Endothelial cell of umbilical vein (primary cell): ENCODE measurements at regions not wholly inside any gene's neighbourhood (a gene's known extent, or its start where the extent isn't known, plus 50 kb on each side); places are given as distances from the start of the nearest gene placed in this dataset.

Experiments
- POLR2AphosphoS5 ChIP-seq: IDR thresholded peaks from 2 replicates; pipeline ENCODE4 v1.6.1; 2012; ENCODE audit warnings: low read depth, mild to moderate bottlenecking, control low read depth, low read length, moderate library complexity; ENCODE audit not compliant: insufficient read depth
- TF ChIP-seq, protein P1 (sequence below), 2 donors: IDR thresholded peaks; 1 replicate in 1 of 2; 2 replicates in 1 of 2; pipeline ENCODE4 v1.5.1; 2011; ENCODE audit warnings: low read length in 2 of 2, mild to moderate bottlenecking in 2 of 2, moderate library complexity in 2 of 2, control low read depth in 1 of 2, inconsistent platforms in 1 of 2, low read depth in 1 of 2; ENCODE audit not compliant: insufficient read depth in 1 of 2; ENCODE audit errors: extremely low read depth in 1 of 2

DNA sequence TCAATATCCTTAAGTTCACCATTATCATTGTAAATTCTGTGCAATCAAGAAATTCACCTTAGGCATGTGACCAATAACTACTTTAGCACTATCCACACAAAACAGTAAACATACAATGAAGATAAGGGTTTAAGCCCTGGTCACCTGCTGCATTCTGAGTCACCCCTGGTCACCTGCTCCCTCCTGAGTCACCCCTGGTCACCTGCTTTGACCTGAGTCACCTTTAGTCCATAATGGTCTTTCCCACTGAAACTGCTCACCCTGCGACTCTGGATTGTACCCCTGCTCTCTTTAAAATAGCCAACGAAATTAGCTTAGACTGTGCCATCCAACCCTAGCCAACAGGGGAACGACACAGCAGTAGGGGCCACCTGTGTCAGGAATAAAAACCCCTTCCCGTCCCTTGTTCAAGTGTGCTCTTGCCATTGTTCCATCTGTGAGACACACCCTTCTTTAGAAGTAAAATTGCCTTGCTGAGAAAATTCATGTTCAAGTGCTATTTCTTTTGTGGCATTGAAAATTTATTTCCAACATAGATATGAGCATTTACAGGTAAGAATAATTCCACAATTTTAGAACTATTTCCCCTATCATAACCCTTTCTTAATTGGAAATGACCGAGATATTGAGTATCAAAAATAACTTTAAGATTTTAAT is 902.8 kb downstream of the DSC3 start:
- TF ChIP-seq, protein P1, sequence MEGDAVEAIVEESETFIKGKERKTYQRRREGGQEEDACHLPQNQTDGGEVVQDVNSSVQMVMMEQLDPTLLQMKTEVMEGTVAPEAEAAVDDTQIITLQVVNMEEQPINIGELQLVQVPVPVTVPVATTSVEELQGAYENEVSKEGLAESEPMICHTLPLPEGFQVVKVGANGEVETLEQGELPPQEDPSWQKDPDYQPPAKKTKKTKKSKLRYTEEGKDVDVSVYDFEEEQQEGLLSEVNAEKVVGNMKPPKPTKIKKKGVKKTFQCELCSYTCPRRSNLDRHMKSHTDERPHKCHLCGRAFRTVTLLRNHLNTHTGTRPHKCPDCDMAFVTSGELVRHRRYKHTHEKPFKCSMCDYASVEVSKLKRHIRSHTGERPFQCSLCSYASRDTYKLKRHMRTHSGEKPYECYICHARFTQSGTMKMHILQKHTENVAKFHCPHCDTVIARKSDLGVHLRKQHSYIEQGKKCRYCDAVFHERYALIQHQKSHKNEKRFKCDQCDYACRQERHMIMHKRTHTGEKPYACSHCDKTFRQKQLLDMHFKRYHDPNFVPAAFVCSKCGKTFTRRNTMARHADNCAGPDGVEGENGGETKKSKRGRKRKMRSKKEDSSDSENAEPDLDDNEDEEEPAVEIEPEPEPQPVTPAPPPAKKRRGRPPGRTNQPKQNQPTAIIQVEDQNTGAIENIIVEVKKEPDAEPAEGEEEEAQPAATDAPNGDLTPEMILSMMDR (IDR thresholded peaks at IDR 0.05; ENCODE audit: extremely low read depth in 1 of 2, insufficient read depth in 1 of 2, low read depth in 1 of 2, low read length in 2 of 2), result no peak
- no peak for TF ChIP-seq POLR2AphosphoS5
